Endodermal cell (in vitro differentiated cells): ENCODE measurements at regions not wholly inside any gene's neighbourhood (a gene's known extent, or its start where the extent isn't known, plus 50 kb on each side); places are given as distances from the start of the nearest gene placed in this dataset.

Source experiments
- DNase-seq: peaks from one replicate; pipeline ENCODE4 v3.0.0-alpha.2; 2017
- H3K27ac ChIP-seq: 2 replicates; pipeline ENCODE4 v1.5.1; 2013; ENCODE audit warnings: mild to moderate bottlenecking, low read depth, low read length, moderate library complexity
- H3K27me3 ChIP-seq: 2 replicates; pipeline ENCODE4 v1.6.1; 2013; ENCODE audit warnings: mild to moderate bottlenecking, low read length, moderate library complexity; ENCODE audit not compliant: insufficient read depth, control insufficient read depth, poor library complexity, severe bottlenecking
- H3K36me3 ChIP-seq: 2 replicates; pipeline ENCODE4 v1.7.0; 2013; ENCODE audit warnings: mild to moderate bottlenecking, low read length, moderate library complexity; ENCODE audit not compliant: control insufficient read depth, insufficient read depth
- H3K4me1 ChIP-seq: one replicate; pipeline ENCODE4 v1.7.0; 2013; ENCODE audit warnings: low read length; ENCODE audit not compliant: control insufficient read depth, insufficient read depth
- H3K4me3 ChIP-seq: 2 replicates; pipeline ENCODE4 v1.5.1; 2013; ENCODE audit warnings: mild to moderate bottlenecking, low read length, moderate library complexity
- H3K9ac ChIP-seq: 2 replicates; pipeline ENCODE4 v1.6.1; 2013; ENCODE audit warnings: mild to moderate bottlenecking, low read length, moderate library complexity; ENCODE audit not compliant: poor library complexity, severe bottlenecking; ENCODE audit errors: extremely low read depth
- H3K9me3 ChIP-seq: 2 replicates; pipeline ENCODE4 v1.6.1; 2013; ENCODE audit warnings: mild to moderate bottlenecking, low read length, moderate library complexity; ENCODE audit not compliant: control insufficient read depth
- H3K27ac Mint-ChIP-seq: 2 replicates; pipeline ENCODE4 v1.8.0; 2020; ENCODE audit warnings: mixed read lengths
- H3K27me3 Mint-ChIP-seq: 2 replicates; pipeline ENCODE4 v1.8.0; 2021; ENCODE audit warnings: mild to moderate bottlenecking, mixed read lengths; ENCODE audit not compliant: insufficient read depth
- H3K36me3 Mint-ChIP-seq: 2 replicates; pipeline ENCODE4 v1.8.0; 2020; ENCODE audit warnings: low read depth, mixed read lengths
- H3K4me1 Mint-ChIP-seq: 2 replicates; pipeline ENCODE4 v1.8.0; 2020; ENCODE audit warnings: mixed read lengths
- H3K4me3 Mint-ChIP-seq: 2 replicates; pipeline ENCODE4 v1.8.0; 2020; ENCODE audit warnings: mild to moderate bottlenecking, moderate library complexity, mixed read lengths
- H3K9me3 Mint-ChIP-seq: 2 replicates; pipeline ENCODE4 v1.8.0; 2020; ENCODE audit warnings: mild to moderate bottlenecking, mixed read lengths
- WGBS, 2 experiments: methylation state at CpG; one replicate each; pipeline versions ENCODE4 v1.1.5 to v1.1.7; 2013; ENCODE audit warnings: missing lambda C conversion rate in 2 of 2, mixed read lengths in 1 of 2; ENCODE audit not compliant: insufficient coverage in 1 of 2, insufficient read length in 1 of 2; 5-methylcytosine and 5-hydroxymethylcytosine counted together
- TF ChIP-seq, protein P1 (sequence below): fragments of 200-600 bp; sonication (generic); conservative IDR thresholded peaks from 2 replicates; pipeline ENCODE4 v1.5.0; 2021; ENCODE audit warnings: antibody characterized with exemption, mild to moderate bottlenecking

DNA sequence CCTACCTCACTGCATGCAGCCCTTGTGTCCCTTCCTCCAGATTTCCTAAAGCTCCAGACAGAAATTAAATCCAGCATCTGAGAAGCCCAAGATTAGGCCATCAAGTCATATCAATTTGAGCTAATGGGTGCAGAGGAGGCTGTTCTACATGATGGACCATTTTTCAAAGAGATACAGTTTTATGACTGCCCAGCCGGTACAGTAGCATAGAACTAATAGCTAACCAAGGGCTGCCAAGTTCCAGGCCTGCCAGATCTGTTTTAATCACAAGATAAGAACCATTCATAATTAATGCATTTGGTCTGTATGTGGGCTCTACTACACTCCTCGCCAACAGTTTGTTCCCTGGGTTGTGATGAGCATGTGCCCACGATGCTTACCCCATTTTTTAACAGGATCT, 64.9 kb downstream of the PABIR2 start:
- no peaks in the 10 kb centered on the region for H3K27me3 ChIP-seq
- H3K4me1 ChIP-seq = no peaks in the 10 kb centered on the region
- H3K36me3 ChIP-seq = no peaks in the 10 kb centered on the region
- H3K9me3 ChIP-seq = no peaks in the 10 kb centered on the region
- 90% methylated on average over 3 of the region's 3 CpGs; no CpG with 5 or more reads in 1 of the 2 experiments for WGBS, 2 experiments
- peaks cover 73% of the 10 kb centered on the region for H3K9me3 Mint-ChIP-seq
- no peaks in the 10 kb centered on the region for H3K36me3 Mint-ChIP-seq
- TF ChIP-seq, protein P1, sequence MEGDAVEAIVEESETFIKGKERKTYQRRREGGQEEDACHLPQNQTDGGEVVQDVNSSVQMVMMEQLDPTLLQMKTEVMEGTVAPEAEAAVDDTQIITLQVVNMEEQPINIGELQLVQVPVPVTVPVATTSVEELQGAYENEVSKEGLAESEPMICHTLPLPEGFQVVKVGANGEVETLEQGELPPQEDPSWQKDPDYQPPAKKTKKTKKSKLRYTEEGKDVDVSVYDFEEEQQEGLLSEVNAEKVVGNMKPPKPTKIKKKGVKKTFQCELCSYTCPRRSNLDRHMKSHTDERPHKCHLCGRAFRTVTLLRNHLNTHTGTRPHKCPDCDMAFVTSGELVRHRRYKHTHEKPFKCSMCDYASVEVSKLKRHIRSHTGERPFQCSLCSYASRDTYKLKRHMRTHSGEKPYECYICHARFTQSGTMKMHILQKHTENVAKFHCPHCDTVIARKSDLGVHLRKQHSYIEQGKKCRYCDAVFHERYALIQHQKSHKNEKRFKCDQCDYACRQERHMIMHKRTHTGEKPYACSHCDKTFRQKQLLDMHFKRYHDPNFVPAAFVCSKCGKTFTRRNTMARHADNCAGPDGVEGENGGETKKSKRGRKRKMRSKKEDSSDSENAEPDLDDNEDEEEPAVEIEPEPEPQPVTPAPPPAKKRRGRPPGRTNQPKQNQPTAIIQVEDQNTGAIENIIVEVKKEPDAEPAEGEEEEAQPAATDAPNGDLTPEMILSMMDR = no peak
- DNase-seq = no peak
- H3K27ac Mint-ChIP-seq = no peak overlapping the region
- no peak overlapping the region for H3K4me3 ChIP-seq
- H3K27ac ChIP-seq = no peak overlapping the region
- peaks cover 11% of the 10 kb centered on the region for H3K4me1 Mint-ChIP-seq
- H3K4me3 Mint-ChIP-seq = no peak overlapping the region
- H3K27me3 Mint-ChIP-seq = no peaks in the 10 kb centered on the region
- H3K9ac ChIP-seq = no peak overlapping the region

DNA sequence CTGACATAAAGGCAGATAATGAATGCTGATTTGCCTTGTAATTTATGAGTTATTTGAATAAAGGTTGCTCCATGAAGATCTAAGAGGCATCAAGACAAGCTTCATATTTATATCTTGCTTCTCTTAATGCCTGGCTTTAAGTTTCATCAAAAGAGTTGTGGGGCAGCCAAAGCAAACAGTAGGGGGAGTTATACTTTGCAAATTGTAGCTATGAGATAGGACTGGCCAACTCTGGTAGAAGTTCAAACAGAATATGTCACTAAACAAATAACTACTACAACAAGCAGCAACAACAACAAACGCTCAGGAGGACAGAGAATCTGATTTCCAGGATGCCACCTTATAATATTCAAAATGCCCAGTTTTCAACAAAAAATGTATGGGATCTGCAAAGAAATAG, 69.1 kb upstream of the PLAC1 start:
- Mint-ChIP-seq H3K4me3 (no peak overlapping the region), H3K27ac (no peak overlapping the region), H3K27me3 (no peaks in the 10 kb centered on the region), H3K4me1 (no peaks in the 10 kb centered on the region), H3K36me3 (no peaks in the 10 kb centered on the region), H3K9me3 (peaks cover 46% of the 10 kb centered on the region)
- WGBS, 2 experiments = 100% methylated on average over 1 of the region's 1 CpG; no CpG with 5 or more reads in 1 of the 2 experiments
- H3K4me3 ChIP-seq = no peak overlapping the region
- no peak overlapping the region for H3K9ac ChIP-seq
- no peak for DNase-seq
- TF ChIP-seq, protein P1 = peak; percentile 15
- H3K9me3 ChIP-seq = no peaks in the 10 kb centered on the region
- H3K4me1 ChIP-seq = no peaks in the 10 kb centered on the region
- no peaks in the 10 kb centered on the region for H3K36me3 ChIP-seq
- no peaks in the 10 kb centered on the region for H3K27me3 ChIP-seq
- no peak overlapping the region for H3K27ac ChIP-seq

DNA sequence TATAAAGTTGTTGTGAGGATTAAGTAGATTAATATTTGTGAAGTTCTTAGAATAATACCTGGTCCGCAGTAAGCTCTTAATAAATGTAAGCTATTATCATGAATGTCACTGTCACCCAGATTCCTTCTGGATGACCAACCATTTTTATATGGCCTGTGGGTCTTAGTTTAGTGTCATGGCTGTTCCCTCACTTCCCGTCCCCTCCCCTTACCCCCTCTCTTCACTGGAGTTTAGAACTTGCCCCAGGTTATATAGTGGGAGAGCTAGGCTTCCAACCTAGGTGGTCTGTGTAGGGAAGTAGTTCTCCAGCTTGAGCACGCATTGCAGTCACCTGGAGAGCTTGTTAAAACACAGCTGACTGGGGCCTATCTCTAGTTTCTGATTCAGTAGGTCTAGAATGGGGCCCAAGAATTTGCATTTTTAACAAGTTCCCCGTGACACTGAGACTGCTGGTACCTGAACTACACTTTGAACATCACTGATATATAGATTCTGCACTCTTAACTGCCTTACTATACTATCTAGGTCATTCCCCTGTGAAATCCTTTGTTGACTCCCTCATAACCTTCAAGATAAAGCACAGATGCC, 66.9 kb upstream of the PLAC1 start:
- WGBS, 2 experiments = 86 to 89% methylated on average over 1 to 3 of the region's 4 CpGs
- peaks cover 44% of the 10 kb centered on the region for H3K9me3 Mint-ChIP-seq
- Histone ChIP-seq H3K4me3 (no peak overlapping the region), H3K36me3 (no peaks in the 10 kb centered on the region), H3K9me3 (no peaks in the 10 kb centered on the region), H3K9ac (no peak overlapping the region), H3K4me1 (no peaks in the 10 kb centered on the region), H3K27me3 (no peaks in the 10 kb centered on the region), H3K27ac (no peak overlapping the region)
- H3K4me1 Mint-ChIP-seq = no peaks in the 10 kb centered on the region
- no peak for DNase-seq
- no peak overlapping the region for H3K27ac Mint-ChIP-seq
- H3K4me3 Mint-ChIP-seq = no peak overlapping the region
- no peaks in the 10 kb centered on the region for H3K27me3 Mint-ChIP-seq
- TF ChIP-seq, protein P1 = no peak
- no peaks in the 10 kb centered on the region for H3K36me3 Mint-ChIP-seq
